ENCODE measurements at regions not wholly inside any gene's neighbourhood (a gene's known extent, or its start where the extent isn't known, plus 50 kb on each side); places are given as distances from the start of the nearest gene placed in this dataset.
"Not testable (repeated sequence)": the region's sequence is repeated elsewhere in the genome, so short reads cannot be mapped to it uniquely, and the experiment has no call there.

GRCh38 chr22:23437779-23438178 lies 142.3 kb downstream of the IGLL1 start:
- DNase-seq (ENCODE audit: low read depth in 2 of 2): no peak

GRCh38 chr22:23437107-23437395 lies 143.0 kb downstream of the IGLL1 start:
- DNase-seq (ENCODE audit: low read depth in 2 of 2): not testable (repeated sequence)

DNA sequence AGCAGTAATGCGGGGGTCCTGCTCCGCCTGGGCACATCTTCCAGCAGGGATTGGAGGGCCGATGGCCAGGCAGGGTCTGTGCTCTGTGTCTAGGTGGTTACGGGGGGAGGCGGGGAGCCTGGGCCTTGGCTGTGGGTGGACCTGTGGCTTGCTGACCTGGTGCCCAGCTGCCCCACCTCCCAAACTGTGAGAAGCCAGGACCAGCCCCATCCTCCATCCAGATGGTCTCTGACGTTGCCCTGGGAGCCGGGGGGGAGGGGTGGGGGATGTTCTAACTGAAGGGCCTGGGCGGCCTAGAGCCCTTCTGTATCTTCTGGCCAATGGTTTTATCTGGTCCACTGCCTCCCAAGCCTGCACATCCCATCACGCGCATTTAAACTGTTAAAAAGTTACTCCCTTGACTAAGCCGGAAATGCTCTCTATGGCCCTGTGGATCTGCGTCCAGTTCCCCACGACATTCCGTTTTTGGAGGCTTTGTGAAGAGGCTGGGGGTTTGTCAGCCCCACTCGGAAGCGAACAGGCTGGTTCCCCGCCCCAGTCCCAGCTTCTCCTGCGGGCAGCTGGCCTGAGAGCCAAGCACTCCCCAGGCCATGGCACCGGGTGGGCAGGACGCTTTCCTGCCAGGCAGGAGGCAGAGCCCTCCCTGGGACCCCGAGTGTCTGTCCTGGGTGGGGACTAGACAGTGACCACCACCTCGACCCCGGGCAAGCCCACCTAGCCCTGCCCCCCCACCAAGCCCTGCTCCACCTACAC lies 143.6 kb downstream of the IGLL1 start:
- DNase-seq (ENCODE audit: low read depth in 2 of 2): not testable (repeated sequence)

GRCh38 chr22:23435186-23435585 lies 144.9 kb downstream of the IGLL1 start:
- not testable (repeated sequence) for DNase-seq (ENCODE audit: low read depth in 2 of 2)

GRCh38 chr22:23434198-23434830 lies 145.8 kb downstream of the IGLL1 start:
- DNase-seq (ENCODE audit: low read depth in 2 of 2): not testable (repeated sequence)

DNA sequence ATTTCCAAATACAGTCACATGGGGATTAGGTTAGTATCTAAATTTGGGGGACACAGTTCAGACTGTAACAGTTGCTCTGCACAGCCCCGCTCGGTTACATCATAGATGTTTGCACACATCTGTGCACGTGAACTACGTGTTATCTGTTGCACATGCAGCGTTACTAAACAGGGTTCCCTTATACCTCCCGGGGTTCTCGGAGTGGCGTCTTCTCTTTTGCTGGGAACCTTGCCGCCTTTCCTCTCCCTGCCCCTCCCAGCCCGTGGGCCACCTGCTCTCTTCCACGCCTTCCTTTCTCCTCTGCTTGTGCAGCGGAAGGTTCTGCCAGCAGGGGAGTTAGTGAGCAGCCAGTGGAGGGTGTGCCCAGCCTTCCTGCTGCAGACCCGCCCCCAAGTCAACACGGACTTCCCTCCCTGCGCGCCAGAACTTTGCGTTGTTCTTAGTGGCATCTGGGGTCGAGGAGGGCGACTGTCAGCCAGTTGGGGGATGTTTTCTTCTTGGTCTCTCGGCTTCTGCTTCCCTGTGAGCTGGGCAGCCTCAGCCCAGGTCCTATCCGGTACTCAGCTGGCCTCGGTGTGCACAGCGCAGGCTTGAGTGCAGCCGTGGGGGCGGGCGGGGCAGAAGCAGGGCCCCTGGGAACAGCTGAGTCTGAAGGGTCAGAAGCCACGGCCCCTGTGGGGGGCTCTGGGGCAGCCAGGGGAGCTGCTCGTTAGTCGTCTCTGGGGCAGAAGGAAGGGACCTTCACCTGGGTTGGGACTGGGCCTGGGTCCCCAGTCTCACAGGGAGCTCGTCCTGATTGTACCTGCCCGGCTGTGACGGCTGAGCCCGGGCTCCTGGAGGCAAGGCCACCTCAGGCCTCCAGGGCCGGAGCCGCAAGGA lies 146.7 kb downstream of the IGLL1 start:
- DNase-seq (ENCODE audit: low read depth in 2 of 2): peak; percentile 7 to 11

DNA sequence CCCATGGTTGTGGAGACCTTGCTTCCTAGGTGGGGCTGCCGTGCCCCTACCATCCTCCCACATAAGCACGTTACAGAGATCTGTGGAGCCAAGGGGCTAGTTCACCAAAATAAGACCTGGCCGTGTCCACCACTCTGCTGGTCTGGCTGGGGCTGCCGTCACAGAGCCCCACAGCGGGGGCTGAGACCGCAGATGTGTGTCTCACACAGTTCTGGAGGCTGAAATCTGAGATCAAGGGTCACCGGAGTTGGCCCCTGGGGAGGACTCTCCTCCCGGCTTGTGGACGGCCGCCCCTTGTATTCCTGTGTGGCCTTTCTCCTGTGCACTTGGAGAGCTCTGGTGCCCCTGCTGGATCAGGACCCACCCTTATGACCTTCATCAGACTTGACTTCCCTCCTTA lies 147.4 kb downstream of the IGLL1 start:
- DNase-seq (ENCODE audit: low read depth in 2 of 2): not testable (repeated sequence)

- DNase-seq (ENCODE audit: low read depth in 2 of 2): no peak
Observed at GRCh38 chr22:23431337-23432072, 148.6 kb downstream of the IGLL1 start.

GRCh38 chr22:23424551-23425068 lies 155.5 kb downstream of the IGLL1 start:
- DNase-seq (ENCODE audit: low read depth in 2 of 2): not testable (repeated sequence)

GRCh38 chr22:23424031-23424430 lies 156.1 kb downstream of the IGLL1 start:
- DNase-seq (ENCODE audit: low read depth in 2 of 2): no peak

- DNase-seq (ENCODE audit: low read depth in 2 of 2): not testable (repeated sequence)
Observed at GRCh38 chr22:23422281-23422680, 157.8 kb downstream of the IGLL1 start.

DNA sequence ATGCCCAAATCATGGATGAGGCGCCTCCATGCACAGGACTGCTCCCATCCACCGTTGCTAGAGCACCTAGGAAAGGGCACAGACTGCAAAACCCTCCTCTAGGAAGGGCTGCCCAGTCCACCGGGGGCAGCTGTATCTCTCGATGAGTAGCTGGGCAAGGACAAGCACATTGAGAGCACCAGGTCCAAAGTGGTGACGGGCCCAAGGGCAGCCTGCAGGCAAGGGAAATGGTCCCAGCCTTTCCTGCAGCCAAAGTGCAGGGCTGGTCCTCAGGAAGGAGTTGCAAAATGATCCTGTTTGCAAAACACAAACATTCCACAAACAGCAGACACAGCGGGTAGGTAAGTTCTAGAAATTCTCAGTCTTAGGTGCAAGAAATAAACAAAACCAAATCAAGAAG lies 158.8 kb downstream of the IGLL1 start:
- DNase-seq (ENCODE audit: low read depth in 2 of 2): not testable (repeated sequence)

DNA sequence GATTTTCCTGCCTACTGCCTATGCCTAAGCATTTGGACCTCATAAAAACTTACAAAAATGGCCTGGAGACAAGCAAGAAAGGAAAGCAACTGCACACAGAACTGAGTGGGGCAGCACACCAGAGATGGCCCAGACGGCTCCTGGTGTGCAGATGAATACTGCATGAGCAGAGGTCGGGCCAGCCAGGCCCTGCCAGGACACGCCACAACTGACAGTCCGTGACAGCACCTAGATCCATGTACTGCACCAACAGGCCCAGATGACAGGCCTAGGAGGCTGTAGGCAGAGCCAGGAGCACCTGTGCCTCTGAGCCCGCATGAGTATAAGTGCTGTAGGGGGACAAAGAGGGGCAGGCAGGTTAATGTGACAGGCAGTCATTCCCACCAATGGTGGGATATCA lies 160.2 kb downstream of the IGLL1 start:
- DNase-seq (ENCODE audit: low read depth in 2 of 2): no peak

GRCh38 chr22:23419171-23419570 lies 160.9 kb downstream of the IGLL1 start:
- DNase-seq (ENCODE audit: low read depth in 2 of 2): no peak

DNA sequence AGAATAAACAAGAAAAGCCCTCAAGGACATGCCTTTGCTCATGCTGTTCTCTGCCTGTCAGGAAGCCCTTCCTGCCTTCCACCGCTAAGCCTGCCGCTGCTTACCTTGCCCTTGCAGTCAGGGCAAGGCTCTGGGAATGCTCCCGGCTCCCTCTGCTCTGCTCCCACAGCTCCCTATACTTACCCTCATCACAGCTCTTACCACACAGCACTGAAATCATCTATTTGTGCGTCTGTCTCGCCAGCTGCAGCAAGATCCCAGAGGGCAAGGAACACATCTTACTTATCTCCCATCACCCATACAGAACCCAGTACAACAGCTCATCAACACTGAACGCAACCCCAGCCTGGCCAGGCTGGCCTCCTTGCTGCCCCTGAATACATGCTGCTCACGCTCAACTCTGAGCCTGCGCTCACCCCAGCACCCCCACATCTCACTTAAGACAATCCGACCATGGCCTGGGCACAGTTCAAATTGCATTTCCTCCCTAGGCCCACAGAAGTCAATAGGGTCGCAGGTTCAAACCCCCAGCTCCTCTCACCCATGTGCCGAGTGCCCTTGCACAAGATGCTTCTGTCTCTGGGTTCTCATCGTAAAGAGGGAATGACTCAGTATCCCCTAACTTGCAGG lies 161.8 kb downstream of the IGLL1 start:
- no peak for DNase-seq (ENCODE audit: low read depth in 2 of 2)

- not testable (repeated sequence) for DNase-seq (ENCODE audit: low read depth in 2 of 2)
Observed at GRCh38 chr22:23417327-23417726, 162.8 kb downstream of the IGLL1 start.

GRCh38 chr22:23416169-23416690 lies 163.9 kb downstream of the IGLL1 start:
- not testable (repeated sequence) for DNase-seq (ENCODE audit: low read depth in 2 of 2)

- no peak for DNase-seq (ENCODE audit: low read depth in 2 of 2)
Observed at GRCh38 chr22:23415490-23415851, 164.6 kb downstream of the IGLL1 start.

DNA sequence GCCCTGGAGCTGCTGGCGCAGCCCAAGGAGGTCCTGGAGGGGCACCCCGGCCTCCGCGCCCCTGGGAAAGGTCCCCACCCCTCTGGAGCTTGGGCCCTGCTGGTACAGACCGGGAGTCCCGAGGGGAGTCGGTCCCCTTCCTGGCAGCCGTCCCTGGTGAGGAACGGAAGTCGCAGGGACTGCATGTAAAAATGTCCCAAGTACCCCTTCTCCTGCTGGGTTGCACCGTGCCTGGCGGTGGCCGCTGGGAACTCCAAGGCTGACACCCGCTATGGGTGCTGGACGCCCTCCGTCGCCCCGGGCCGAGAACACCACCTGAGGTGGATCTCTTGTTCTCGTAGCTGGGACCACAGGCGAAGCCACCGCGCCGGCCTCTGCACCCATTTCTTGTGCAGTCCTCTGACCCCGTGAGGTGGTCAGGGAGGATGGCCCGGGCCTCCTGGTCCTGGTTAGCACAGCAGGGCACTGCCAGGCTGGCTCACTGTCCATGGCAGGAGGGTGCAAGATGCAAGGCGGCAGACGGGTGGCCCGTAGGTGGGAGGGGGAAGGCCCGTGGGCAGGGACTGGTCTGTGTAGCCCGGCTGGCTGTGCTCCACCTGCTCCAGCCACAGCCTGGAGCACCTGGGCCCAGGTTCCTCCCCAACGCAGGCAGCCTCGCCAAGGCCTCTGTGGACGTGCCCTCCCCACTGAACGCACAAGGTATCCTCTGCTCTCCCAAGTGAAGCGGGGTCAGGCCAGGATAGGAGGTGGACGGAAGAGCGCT lies 165.2 kb downstream of the IGLL1 start:
- DNase-seq (ENCODE audit: low read depth in 2 of 2): no peak

DNA sequence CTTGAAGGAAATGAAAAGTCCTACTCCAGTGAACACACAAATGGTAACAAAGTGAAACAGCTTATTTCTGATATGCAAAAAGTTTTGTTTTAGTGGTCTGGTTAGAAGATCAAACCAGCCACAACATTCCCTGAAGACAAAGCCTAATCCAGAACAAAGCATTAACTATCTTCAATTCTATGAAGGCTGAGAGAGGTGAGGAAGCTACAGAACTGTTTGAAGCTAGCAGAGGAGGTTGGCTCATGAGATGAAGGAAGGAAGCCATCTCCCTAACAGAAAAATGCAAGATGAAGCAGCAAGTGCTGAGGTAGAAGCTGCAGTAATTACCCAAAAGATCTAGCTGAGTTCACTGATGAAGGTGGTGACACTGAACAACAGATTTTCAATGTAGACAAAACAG lies 168.4 kb downstream of the IGLL1 start:
- DNase-seq (ENCODE audit: low read depth in 2 of 2): no peak
